Mesenchymal stem cell (in vitro differentiated cells and primary cell): ENCODE measurements at regions not wholly inside any gene's neighbourhood (a gene's known extent, or its start where the extent isn't known, plus 50 kb on each side); places are given as distances from the start of the nearest gene placed in this dataset.
A peak's percentile ranks its signal among the peaks of the same experiment; 100 is the strongest.

ENCODE experiments used
- DNase-seq: peaks from one replicate; pipeline ENCODE4 v3.0.0-alpha.2; 2013
- H2AFZ ChIP-seq: one replicate; pipeline ENCODE4 v1.6.1; 2013; ENCODE audit warnings: low read depth, mild to moderate bottlenecking, control low read depth, inconsistent platforms, low read length, moderate library complexity
- H2AK5ac ChIP-seq: 2 replicates; pipeline ENCODE4 v1.6.1; 2013; ENCODE audit warnings: low read length, moderate library complexity, mild to moderate bottlenecking, inconsistent platforms; ENCODE audit not compliant: severe bottlenecking
- H2BK120ac ChIP-seq: one replicate; pipeline ENCODE4 v1.6.1; 2013; ENCODE audit warnings: low read depth, mild to moderate bottlenecking, inconsistent platforms, low read length, moderate library complexity
- H2BK12ac ChIP-seq, 2 experiments: one replicate each; pipeline ENCODE4 v1.6.1; 2013; ENCODE audit warnings: inconsistent platforms in 2 of 2, low read length in 2 of 2, mild to moderate bottlenecking in 2 of 2, moderate library complexity in 2 of 2, control low read depth in 1 of 2
- H2BK15ac ChIP-seq: one replicate; pipeline ENCODE4 v1.6.1; 2013; ENCODE audit warnings: mild to moderate bottlenecking, low read depth, inconsistent platforms; ENCODE audit not compliant: poor library complexity, severe bottlenecking
- H2BK5ac ChIP-seq: 2 replicates; pipeline ENCODE4 v1.6.1; 2013; ENCODE audit warnings: low read depth, mild to moderate bottlenecking, low read length, control low read depth, inconsistent platforms; ENCODE audit not compliant: poor library complexity, severe bottlenecking
- H3K14ac ChIP-seq, 2 experiments: one replicate each; pipeline ENCODE4 v1.6.1; 2013; ENCODE audit warnings: inconsistent platforms in 2 of 2, low read length in 2 of 2, control low read depth in 1 of 2, mild to moderate bottlenecking in 1 of 2, moderate library complexity in 1 of 2
- H3K18ac ChIP-seq, 2 experiments: one replicate each; pipeline ENCODE4 v1.6.1; 2013; ENCODE audit warnings: inconsistent platforms in 2 of 2, low read length in 2 of 2, control low read depth in 1 of 2, low read depth in 1 of 2, mild to moderate bottlenecking in 1 of 2
- H3K23ac ChIP-seq, 2 experiments: one replicate each; pipeline ENCODE4 v1.6.1; 2013; ENCODE audit warnings: inconsistent platforms in 2 of 2, low read length in 2 of 2, mild to moderate bottlenecking in 2 of 2, moderate library complexity in 2 of 2, control low read depth in 1 of 2
- H3K27ac ChIP-seq: 2 replicates; pipeline ENCODE4 v1.5.1; 2013; ENCODE audit warnings: mild to moderate bottlenecking, moderate library complexity, low read length, control low read depth, inconsistent platforms; ENCODE audit not compliant: poor library complexity, severe bottlenecking
- H3K27me3 ChIP-seq, 2 experiments: 2 replicates each; pipeline versions ENCODE4 v1.6.1 to v1.7.0; 2013; ENCODE audit warnings: low read length in 2 of 2, mild to moderate bottlenecking in 2 of 2, moderate library complexity in 2 of 2, control low read depth in 1 of 2, inconsistent platforms in 1 of 2; ENCODE audit not compliant: control insufficient read depth in 1 of 2, insufficient read depth in 1 of 2
- H3K36me3 ChIP-seq, 2 experiments: 2 replicates each; pipeline versions ENCODE4 v1.6.1 to v1.7.0; 2013; ENCODE audit warnings: low read length in 2 of 2, control low read depth in 1 of 2, inconsistent platforms in 1 of 2, low read depth in 1 of 2, mild to moderate bottlenecking in 1 of 2; ENCODE audit not compliant: insufficient read depth in 2 of 2, control insufficient read depth in 1 of 2
- H3K4ac ChIP-seq, 2 experiments: one replicate each; pipeline ENCODE4 v1.6.1; 2013; ENCODE audit warnings: inconsistent platforms in 2 of 2, low read length in 2 of 2, mild to moderate bottlenecking in 2 of 2, moderate library complexity in 2 of 2, control low read depth in 1 of 2, low read depth in 1 of 2
- H3K4me1 ChIP-seq: 2 replicates; pipeline ENCODE4 v1.6.1; 2013; ENCODE audit warnings: low read depth, low read length, control low read depth; ENCODE audit not compliant: control insufficient read depth, insufficient read depth
- H3K4me2 ChIP-seq: 2 replicates; pipeline ENCODE4 v1.6.1; 2013; ENCODE audit warnings: low read length, mild to moderate bottlenecking, inconsistent platforms; ENCODE audit not compliant: poor library complexity, severe bottlenecking
- H3K4me3 ChIP-seq, 2 experiments: 2 replicates each; pipeline versions ENCODE4 v1.5.1 to v1.7.0; 2013; ENCODE audit warnings: low read length in 2 of 2, mild to moderate bottlenecking in 2 of 2, control low read depth in 1 of 2, low read depth in 1 of 2; ENCODE audit not compliant: insufficient read depth in 1 of 2
- H3K79me1 ChIP-seq: replicated peaks from 2 replicates; pipeline ENCODE4 v1.6.1; 2013; ENCODE audit warnings: mild to moderate bottlenecking, control low read depth, low read length, inconsistent platforms; ENCODE audit not compliant: poor library complexity, severe bottlenecking
- H3K9ac ChIP-seq: 2 replicates; pipeline ENCODE4 v1.7.0; 2013; ENCODE audit warnings: mild to moderate bottlenecking, low read length, moderate library complexity
- H3K9me3 ChIP-seq: 2 replicates; pipeline ENCODE4 v1.7.0; 2013; ENCODE audit warnings: mild to moderate bottlenecking, low read length; ENCODE audit not compliant: control insufficient read depth
- H4K8ac ChIP-seq: one replicate; pipeline ENCODE4 v1.6.1; 2013; ENCODE audit warnings: inconsistent platforms, mild to moderate bottlenecking, low read length, moderate library complexity
- H4K91ac ChIP-seq: one replicate; pipeline ENCODE4 v1.6.1; 2013; ENCODE audit warnings: mild to moderate bottlenecking, low read length, inconsistent platforms
- WGBS: methylation state at CpG from one replicate; pipeline ENCODE4 v1.1.7; 2013; ENCODE audit warnings: mixed read lengths; 5-methylcytosine and 5-hydroxymethylcytosine counted together

DNA sequence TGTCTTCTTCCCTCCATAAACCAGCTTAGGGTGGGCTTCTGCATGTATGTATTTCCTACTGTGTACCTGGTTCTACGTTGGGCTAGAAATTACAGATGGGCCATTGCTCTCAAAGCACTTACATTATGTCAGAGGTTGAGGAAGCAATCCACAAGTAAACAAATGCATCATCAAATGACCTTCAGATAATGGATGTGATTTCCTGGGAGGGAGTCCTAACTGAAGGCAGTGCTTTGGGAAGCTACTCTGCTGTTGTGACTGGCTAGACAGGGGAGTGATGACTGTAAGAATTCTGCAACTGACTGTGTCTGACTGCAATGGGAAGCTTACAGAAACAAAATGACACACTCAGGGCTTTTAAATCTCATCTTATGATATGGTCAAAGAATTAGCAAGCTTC, 71.0 kb upstream of the PRR23E start:
- H3K9ac ChIP-seq, result no peak overlapping the region
- peaks cover 16 to 32% of the 10 kb centered on the region in 2 experiments for H3K27me3 ChIP-seq
- no peaks in the 10 kb centered on the region for H3K36me3 ChIP-seq
- no peak overlapping the region for H2BK5ac ChIP-seq
- H3K9me3 ChIP-seq, result no peaks in the 10 kb centered on the region
- no peak overlapping the region for H2AK5ac ChIP-seq
- H2BK15ac ChIP-seq, result no peak overlapping the region
- no peak overlapping the region for H3K18ac ChIP-seq
- H4K8ac ChIP-seq, result no peak overlapping the region
- H3K4me2 ChIP-seq, result no peak overlapping the region
- H2AFZ ChIP-seq, result no peak overlapping the region
- DNase-seq, result no peak
- no peak overlapping the region for H3K4me3 ChIP-seq
- no peak overlapping the region for H4K91ac ChIP-seq
- H3K23ac ChIP-seq, result no peak overlapping the region
- H3K4me1 ChIP-seq, result no peaks in the 10 kb centered on the region
- no CpG with 5 or more reads among the region's 1 CpG for WGBS
- H2BK12ac ChIP-seq, result no peak overlapping the region
- no peaks in the 10 kb centered on the region for H3K79me1 ChIP-seq
- no peak overlapping the region for H3K27ac ChIP-seq
- no peak overlapping the region for H3K4ac ChIP-seq
- H2BK120ac ChIP-seq, result no peak overlapping the region
- no peak overlapping the region for H3K14ac ChIP-seq

DNA sequence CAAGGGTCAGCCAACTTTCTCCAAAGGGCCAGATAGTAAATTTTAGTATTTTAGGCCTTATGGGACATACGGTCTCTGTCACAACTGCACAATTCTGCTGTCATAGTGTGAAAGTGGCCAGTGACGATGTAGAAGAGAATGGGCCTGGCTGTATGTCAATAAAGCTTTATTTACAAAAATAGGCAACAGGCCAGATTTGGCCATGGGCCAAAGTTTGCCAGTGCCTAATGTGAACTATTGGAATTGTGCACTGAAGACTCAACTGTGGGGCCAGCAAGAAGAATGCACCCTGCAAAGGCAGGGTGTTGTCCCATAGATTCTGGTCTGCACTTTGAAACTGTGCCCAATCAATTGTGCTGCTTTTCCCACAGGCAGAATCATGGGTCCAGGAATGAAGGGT, 69.4 kb upstream of the PRR23E start:
- no peaks in the 10 kb centered on the region for H3K9me3 ChIP-seq
- H4K91ac ChIP-seq, result no peak overlapping the region
- no peaks in the 10 kb centered on the region for H3K79me1 ChIP-seq
- H3K4ac ChIP-seq, result no peak overlapping the region
- H3K36me3 ChIP-seq, result no peaks in the 10 kb centered on the region
- H3K23ac ChIP-seq, result no peak overlapping the region
- no peak overlapping the region for H3K14ac ChIP-seq
- H2BK5ac ChIP-seq, result no peak overlapping the region
- 83% methylated on average over 2 of the region's 2 CpGs for WGBS
- H2BK12ac ChIP-seq, result no peak overlapping the region
- no peak overlapping the region for H3K18ac ChIP-seq
- H2BK15ac ChIP-seq, result no peak overlapping the region
- H3K27ac ChIP-seq, result no peak overlapping the region
- H2BK120ac ChIP-seq, result no peak overlapping the region
- H3K4me1 ChIP-seq, result no peaks in the 10 kb centered on the region
- DNase-seq, result no peak
- H3K27me3 ChIP-seq, result peaks cover 16 to 34% of the 10 kb centered on the region in 2 experiments
- H3K9ac ChIP-seq, result no peak overlapping the region
- no peak overlapping the region for H2AFZ ChIP-seq
- H4K8ac ChIP-seq, result no peak overlapping the region
- H3K4me3 ChIP-seq, result no peak overlapping the region
- no peak overlapping the region for H2AK5ac ChIP-seq
- no peak overlapping the region for H3K4me2 ChIP-seq

DNA sequence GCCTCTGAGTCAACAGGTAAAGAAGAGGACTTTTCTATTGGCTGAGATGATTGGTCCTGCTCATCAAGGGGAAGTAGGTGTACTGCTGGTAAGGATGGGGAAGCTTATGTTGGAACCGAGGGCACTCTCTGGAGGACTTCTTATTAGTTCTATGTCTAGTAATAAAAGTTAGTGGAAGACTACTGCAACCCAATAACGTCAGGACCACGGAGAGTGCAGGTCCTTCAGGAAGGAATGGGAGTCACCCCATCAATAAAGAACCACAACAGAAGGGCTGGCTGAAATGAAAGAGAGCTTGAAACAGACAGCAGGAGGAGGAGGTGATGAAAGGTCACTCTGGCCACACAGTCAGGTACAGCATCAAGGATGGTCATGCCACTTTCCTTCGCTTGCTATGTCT, 68.8 kb upstream of the PRR23E start:
- 31% methylated on average over 1 of the region's 4 CpGs for WGBS
- Histone ChIP-seq H4K8ac (no peak overlapping the region), H3K27me3 (peaks cover 16 to 34% of the 10 kb centered on the region in 2 experiments), H3K27ac (no peak overlapping the region), H2BK15ac (no peak overlapping the region), H3K18ac (no peak overlapping the region), H3K4me3 (no peak overlapping the region), H2AK5ac (no peak overlapping the region), H3K14ac (no peak overlapping the region), H3K79me1 (no peaks in the 10 kb centered on the region), H2BK120ac (no peak overlapping the region), H3K9me3 (no peaks in the 10 kb centered on the region), H3K36me3 (no peaks in the 10 kb centered on the region), H2BK12ac (no peak overlapping the region), H4K91ac (no peak overlapping the region), H2BK5ac (no peak overlapping the region), H3K9ac (no peak overlapping the region), H3K4me1 (no peaks in the 10 kb centered on the region), H2AFZ (no peak overlapping the region), H3K4me2 (no peak overlapping the region), H3K4ac (no peak overlapping the region), H3K23ac (no peak overlapping the region)
- peak; percentile 17 for DNase-seq

DNA sequence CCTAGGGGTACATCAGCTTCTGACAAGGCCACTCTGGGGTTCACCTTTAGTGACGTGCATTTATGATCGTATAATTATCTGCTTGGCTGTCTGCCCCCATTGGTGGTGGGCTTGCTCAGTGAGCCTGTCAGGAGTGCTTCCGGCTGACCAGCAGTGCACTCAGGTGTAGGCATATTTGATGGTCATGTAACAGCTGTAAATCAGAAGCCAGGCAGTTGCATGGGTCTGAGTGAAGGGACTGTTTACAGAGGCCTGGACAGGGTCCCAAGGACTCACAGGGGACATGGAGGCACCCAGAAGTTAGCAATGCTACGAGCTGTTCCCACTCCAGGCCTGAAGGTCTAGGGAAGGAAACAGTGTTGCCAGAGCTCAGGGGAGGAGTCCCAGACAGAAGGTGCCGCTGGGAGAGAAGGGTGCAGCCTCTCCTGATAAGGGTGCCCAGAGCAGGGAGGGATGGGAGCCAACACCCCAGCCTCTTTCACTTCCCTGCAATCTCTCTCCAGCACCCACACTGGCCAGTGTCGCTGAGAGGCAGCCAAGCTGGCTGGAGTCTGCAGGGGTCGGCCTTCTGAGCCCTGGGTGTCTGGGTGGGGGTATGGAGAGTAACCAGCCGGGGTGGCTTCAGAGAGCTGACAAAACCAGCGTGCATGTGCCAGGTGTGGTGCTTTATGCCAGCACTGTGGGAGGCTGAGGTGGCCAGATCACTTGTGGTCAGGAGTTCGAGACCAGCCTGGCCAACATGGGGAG, 61.3 kb upstream of the PRR23E start:
- H4K91ac ChIP-seq, result no peak overlapping the region
- H3K79me1 ChIP-seq, result no peaks in the 10 kb centered on the region
- no peak overlapping the region for H2AFZ ChIP-seq
- no peak overlapping the region for H2BK12ac ChIP-seq
- H3K9ac ChIP-seq, result no peak overlapping the region
- H3K4me2 ChIP-seq, result no peak overlapping the region
- H2AK5ac ChIP-seq, result no peak overlapping the region
- H3K4me1 ChIP-seq, result peaks cover 7% of the 10 kb centered on the region
- WGBS, result 78% methylated on average over 7 of the region's 10 CpGs
- H3K36me3 ChIP-seq, result no peaks in the 10 kb centered on the region
- no peak overlapping the region for H2BK5ac ChIP-seq
- H2BK15ac ChIP-seq, result no peak overlapping the region
- no peak for DNase-seq
- H3K4me3 ChIP-seq, result no peak overlapping the region
- H3K14ac ChIP-seq, result no peak overlapping the region
- no peak overlapping the region for H3K4ac ChIP-seq
- H3K9me3 ChIP-seq, result no peaks in the 10 kb centered on the region
- no peak overlapping the region for H3K23ac ChIP-seq
- no peak overlapping the region for H3K18ac ChIP-seq
- peaks cover 40 to 60% of the 10 kb centered on the region in 2 experiments for H3K27me3 ChIP-seq
- no peak overlapping the region for H4K8ac ChIP-seq
- no peak overlapping the region for H3K27ac ChIP-seq
- H2BK120ac ChIP-seq, result no peak overlapping the region
